ENCODE measurements at regions not wholly inside any gene's neighbourhood (a gene's known extent, or its start where the extent isn't known, plus 50 kb on each side); places are given as distances from the start of the nearest gene placed in this dataset.

GRCh38 chr16:54473226-54473993, 186.8 kb upstream of the IRX3 start:
- H3K4me3 ChIP-seq (ENCODE audit: low read depth, low read length): no peak overlapping the region
- TF ChIP-seq CTCF (IDR thresholded peaks at IDR 0.05; ENCODE audit: low read depth, low read length, missing control alignments): no peak
- no peak for DNase-seq (ENCODE audit: low read depth)

GRCh38 chr16:54467398-54467797, 180.8 kb upstream of the IRX3 start:
- no peak for DNase-seq (ENCODE audit: low read depth)
- no peak for TF ChIP-seq CTCF (IDR thresholded peaks at IDR 0.05; ENCODE audit: low read depth, low read length, missing control alignments)
- no peak overlapping the region for H3K4me3 ChIP-seq (ENCODE audit: low read depth, low read length)

- no peak for TF ChIP-seq CTCF (IDR thresholded peaks at IDR 0.05; ENCODE audit: low read depth, low read length, missing control alignments)
- DNase-seq (ENCODE audit: low read depth): no peak
- no peak overlapping the region for H3K4me3 ChIP-seq (ENCODE audit: low read depth, low read length)
Observed at GRCh38 chr16:54466233-54466632, 179.6 kb upstream of the IRX3 start.

GRCh38 chr16:54465063-54465462, 178.5 kb upstream of the IRX3 start:
- no peak for DNase-seq (ENCODE audit: low read depth)
- no peak for TF ChIP-seq CTCF (IDR thresholded peaks at IDR 0.05; ENCODE audit: low read depth, low read length, missing control alignments)
- no peak overlapping the region for H3K4me3 ChIP-seq (ENCODE audit: low read depth, low read length)

GRCh38 chr16:54462771-54463170, 176.2 kb upstream of the IRX3 start:
- H3K4me3 ChIP-seq (ENCODE audit: low read depth, low read length): no peak overlapping the region
- TF ChIP-seq CTCF (IDR thresholded peaks at IDR 0.05; ENCODE audit: low read depth, low read length, missing control alignments): no peak
- no peak for DNase-seq (ENCODE audit: low read depth)

- no peak overlapping the region for H3K4me3 ChIP-seq (ENCODE audit: low read depth, low read length)
- DNase-seq (ENCODE audit: low read depth): no peak
- no peak for TF ChIP-seq CTCF (IDR thresholded peaks at IDR 0.05; ENCODE audit: low read depth, low read length, missing control alignments)
Observed at GRCh38 chr16:54462151-54462651, 175.6 kb upstream of the IRX3 start.

Measured in GM12864 (cell line).